ENCODE measurements at regions not wholly inside any gene's neighbourhood (a gene's known extent, or its start where the extent isn't known, plus 50 kb on each side); places are given as distances from the start of the nearest gene placed in this dataset.

DNA sequence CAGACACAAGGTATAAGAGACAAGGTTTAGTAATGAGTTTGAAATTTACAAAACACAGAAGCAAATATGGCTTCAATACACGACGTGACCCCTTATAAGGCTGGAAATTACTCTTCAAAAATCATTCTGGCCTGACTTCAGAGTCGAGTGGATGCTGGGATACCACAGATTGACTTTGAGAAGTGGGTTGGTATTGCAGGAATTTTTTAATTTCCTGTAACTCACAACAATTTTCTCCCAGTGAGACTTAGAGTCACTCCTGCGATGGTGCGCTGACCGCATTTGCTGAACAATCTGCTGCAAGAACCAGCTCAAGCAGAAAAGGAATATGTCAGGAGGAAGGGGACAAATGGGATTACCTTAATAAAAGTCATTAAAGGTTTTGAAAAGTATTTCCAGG is 132.1 kb downstream of the EMX2 start:
- TF ChIP-seq POLR2A (IDR thresholded peaks at IDR 0.05) = no peak
- TF ChIP-seq, protein P1, sequence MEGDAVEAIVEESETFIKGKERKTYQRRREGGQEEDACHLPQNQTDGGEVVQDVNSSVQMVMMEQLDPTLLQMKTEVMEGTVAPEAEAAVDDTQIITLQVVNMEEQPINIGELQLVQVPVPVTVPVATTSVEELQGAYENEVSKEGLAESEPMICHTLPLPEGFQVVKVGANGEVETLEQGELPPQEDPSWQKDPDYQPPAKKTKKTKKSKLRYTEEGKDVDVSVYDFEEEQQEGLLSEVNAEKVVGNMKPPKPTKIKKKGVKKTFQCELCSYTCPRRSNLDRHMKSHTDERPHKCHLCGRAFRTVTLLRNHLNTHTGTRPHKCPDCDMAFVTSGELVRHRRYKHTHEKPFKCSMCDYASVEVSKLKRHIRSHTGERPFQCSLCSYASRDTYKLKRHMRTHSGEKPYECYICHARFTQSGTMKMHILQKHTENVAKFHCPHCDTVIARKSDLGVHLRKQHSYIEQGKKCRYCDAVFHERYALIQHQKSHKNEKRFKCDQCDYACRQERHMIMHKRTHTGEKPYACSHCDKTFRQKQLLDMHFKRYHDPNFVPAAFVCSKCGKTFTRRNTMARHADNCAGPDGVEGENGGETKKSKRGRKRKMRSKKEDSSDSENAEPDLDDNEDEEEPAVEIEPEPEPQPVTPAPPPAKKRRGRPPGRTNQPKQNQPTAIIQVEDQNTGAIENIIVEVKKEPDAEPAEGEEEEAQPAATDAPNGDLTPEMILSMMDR (IDR thresholded peaks at IDR 0.05) = no peak
- TF ChIP-seq EP300 (IDR thresholded peaks at IDR 0.05) = no peak
